GM21737 (cell line): ENCODE measurements at regions not wholly inside any gene's neighbourhood (a gene's known extent, or its start where the extent isn't known, plus 50 kb on each side); places are given as distances from the start of the nearest gene placed in this dataset.

Experiments used
- ATAC-seq: cut with Tn5 transposase; IDR thresholded peaks from one replicate; pipeline ENCODE4 v1.9.1; 2021; ENCODE audit warnings: mild to moderate bottlenecking, moderate library complexity; ENCODE audit not compliant: unreplicated experiment

GRCh38 chr3:187822402-187822801 lies 77.1 kb upstream of the BCL6 start:
- ATAC-seq: no peak

GRCh38 chr3:187823746-187824145 lies 78.5 kb upstream of the BCL6 start:
- ATAC-seq: no peak

- ATAC-seq: no peak
Observed at GRCh38 chr3:187827723-187828122, 82.5 kb upstream of the BCL6 start.

GRCh38 chr3:187828579-187829452 lies 83.5 kb upstream of the BCL6 start:
- ATAC-seq: peak; percentile 77

- ATAC-seq: no peak
Observed at GRCh38 chr3:187830181-187830580, 84.9 kb upstream of the BCL6 start.

GRCh38 chr3:187831125-187832051 lies 86.1 kb upstream of the BCL6 start:
- ATAC-seq: no peak

- ATAC-seq: no peak
Observed at GRCh38 chr3:187832202-187832601, 86.9 kb upstream of the BCL6 start.

GRCh38 chr3:187833375-187833774 lies 88.1 kb upstream of the BCL6 start:
- ATAC-seq: no peak

- no peak for ATAC-seq
Observed at GRCh38 chr3:187833799-187834578, 88.7 kb upstream of the BCL6 start.

GRCh38 chr3:187836823-187837770 lies 91.8 kb upstream of the BCL6 start:
- no peak for ATAC-seq

GRCh38 chr3:187838016-187838540 lies 92.8 kb upstream of the BCL6 start:
- no peak for ATAC-seq

GRCh38 chr3:187839422-187839821 lies 94.2 kb upstream of the BCL6 start:
- ATAC-seq: no peak

- ATAC-seq: no peak
Observed at GRCh38 chr3:187840856-187841255, 95.6 kb upstream of the BCL6 start.

- ATAC-seq: no peak
Observed at GRCh38 chr3:187841560-187841959, 96.3 kb upstream of the BCL6 start.

- no peak for ATAC-seq
Observed at GRCh38 chr3:187843654-187844053, 98.4 kb upstream of the BCL6 start.

- ATAC-seq: no peak
Observed at GRCh38 chr3:187844708-187845107, 99.4 kb upstream of the BCL6 start.

GRCh38 chr3:187845826-187846225 lies 100.6 kb upstream of the BCL6 start:
- ATAC-seq: no peak

- no peak for ATAC-seq
Observed at GRCh38 chr3:187848401-187848800, 103.1 kb upstream of the BCL6 start.

GRCh38 chr3:187849016-187849654 lies 103.9 kb upstream of the BCL6 start:
- ATAC-seq: no peak
